ENCODE measurements at regions not wholly inside any gene's neighbourhood (a gene's known extent, or its start where the extent isn't known, plus 50 kb on each side); places are given as distances from the start of the nearest gene placed in this dataset.

GRCh38 chr5:105274079-105274478 is 1711.5 kb upstream of the NUDT12 start:
- WGBS, 2 donors: 57 to 72% methylated on average over 1 of the region's 1 CpG
- Histone ChIP-seq H3K4me3 (no peak overlapping the region), H3K27me3 (no peaks in the 10 kb centered on the region), H3K4me1 (no peaks in the 10 kb centered on the region), H3K27ac (no peak overlapping the region), H3K36me3 (no peaks in the 10 kb centered on the region), H3K9me3 (no peaks in the 10 kb centered on the region)
- TF ChIP-seq EP300 (IDR thresholded peaks at IDR 0.05) (no peak), POLR2A (IDR thresholded peaks at IDR 0.05) (no peak), CTCF (IDR thresholded peaks at IDR 0.05) (no peak), POLR2AphosphoS5 (IDR thresholded peaks at IDR 0.05) (no peak)
- ATAC-seq (ENCODE audit: low FRiP score in 2 of 2) (no peak), DNase-seq (no peak)

- ATAC-seq (ENCODE audit: low FRiP score in 2 of 2): no peak
- H3K36me3 ChIP-seq: no peaks in the 10 kb centered on the region
- no peak overlapping the region for H3K4me3 ChIP-seq
- H3K4me1 ChIP-seq: no peaks in the 10 kb centered on the region
- H3K27ac ChIP-seq: no peak overlapping the region
- DNase-seq: no peak
- no peak for TF ChIP-seq POLR2A (IDR thresholded peaks at IDR 0.05)
- 68 to 75% methylated on average over 1 of the region's 1 CpG for WGBS, 2 donors
- no peaks in the 10 kb centered on the region for H3K9me3 ChIP-seq
- H3K27me3 ChIP-seq: no peaks in the 10 kb centered on the region
These were observed 1700.9 kb upstream of the NUDT12 start for GRCh38 chr5:105263515-105263914.

- Histone ChIP-seq H3K27ac (no peak overlapping the region), H3K36me3 (no peaks in the 10 kb centered on the region), H3K9me3 (no peaks in the 10 kb centered on the region), H3K4me3 (no peak overlapping the region), H3K27me3 (no peaks in the 10 kb centered on the region), H3K4me1 (no peaks in the 10 kb centered on the region)
- no peak for ATAC-seq (ENCODE audit: low FRiP score in 2 of 2)
- WGBS, 2 donors: 64 to 66% methylated on average over 5 of the region's 5 CpGs
- no peak for DNase-seq
- TF ChIP-seq POLR2A (IDR thresholded peaks at IDR 0.05) (no peak), EP300 (IDR thresholded peaks at IDR 0.05) (no peak), CTCF (IDR thresholded peaks at IDR 0.05) (no peak), POLR2AphosphoS5 (IDR thresholded peaks at IDR 0.05) (no peak)
These were observed 1697.1 kb upstream of the NUDT12 start for GRCh38 chr5:105259581-105260217.

- Histone ChIP-seq H3K9me3 (no peaks in the 10 kb centered on the region), H3K27ac (no peak overlapping the region), H3K4me1 (no peaks in the 10 kb centered on the region), H3K36me3 (no peaks in the 10 kb centered on the region), H3K27me3 (no peaks in the 10 kb centered on the region), H3K4me3 (no peak overlapping the region)
- no peak for DNase-seq
- TF ChIP-seq EP300 (IDR thresholded peaks at IDR 0.05): no peak
- no peak for TF ChIP-seq POLR2AphosphoS5 (IDR thresholded peaks at IDR 0.05)
- no peak for TF ChIP-seq CTCF (IDR thresholded peaks at IDR 0.05)
- no peak for TF ChIP-seq POLR2A (IDR thresholded peaks at IDR 0.05)
- ATAC-seq (ENCODE audit: low FRiP score in 2 of 2): no peak
- WGBS, 2 donors: 46 to 53% methylated on average over 3 of the region's 3 CpGs
These were observed 1676.0 kb upstream of the NUDT12 start for GRCh38 chr5:105238561-105238960.

- DNase-seq: no peak
- ATAC-seq (ENCODE audit: low FRiP score in 2 of 2): no peak
- TF ChIP-seq EP300 (IDR thresholded peaks at IDR 0.05) (no peak), CTCF (IDR thresholded peaks at IDR 0.05) (no peak), POLR2A (IDR thresholded peaks at IDR 0.05) (no peak), POLR2AphosphoS5 (IDR thresholded peaks at IDR 0.05) (no peak)
- Histone ChIP-seq H3K4me1 (no peaks in the 10 kb centered on the region), H3K27me3 (no peaks in the 10 kb centered on the region), H3K4me3 (no peak overlapping the region), H3K36me3 (no peaks in the 10 kb centered on the region), H3K27ac (no peak overlapping the region), H3K9me3 (no peaks in the 10 kb centered on the region)
- 37 to 48% methylated on average over 4 of the region's 4 CpGs for WGBS, 2 donors
These were observed 1668.0 kb upstream of the NUDT12 start for GRCh38 chr5:105230516-105231157.
